ENCODE measurements at regions not wholly inside any gene's neighbourhood (a gene's known extent, or its start where the extent isn't known, plus 50 kb on each side); places are given as distances from the start of the nearest gene placed in this dataset.

DNA sequence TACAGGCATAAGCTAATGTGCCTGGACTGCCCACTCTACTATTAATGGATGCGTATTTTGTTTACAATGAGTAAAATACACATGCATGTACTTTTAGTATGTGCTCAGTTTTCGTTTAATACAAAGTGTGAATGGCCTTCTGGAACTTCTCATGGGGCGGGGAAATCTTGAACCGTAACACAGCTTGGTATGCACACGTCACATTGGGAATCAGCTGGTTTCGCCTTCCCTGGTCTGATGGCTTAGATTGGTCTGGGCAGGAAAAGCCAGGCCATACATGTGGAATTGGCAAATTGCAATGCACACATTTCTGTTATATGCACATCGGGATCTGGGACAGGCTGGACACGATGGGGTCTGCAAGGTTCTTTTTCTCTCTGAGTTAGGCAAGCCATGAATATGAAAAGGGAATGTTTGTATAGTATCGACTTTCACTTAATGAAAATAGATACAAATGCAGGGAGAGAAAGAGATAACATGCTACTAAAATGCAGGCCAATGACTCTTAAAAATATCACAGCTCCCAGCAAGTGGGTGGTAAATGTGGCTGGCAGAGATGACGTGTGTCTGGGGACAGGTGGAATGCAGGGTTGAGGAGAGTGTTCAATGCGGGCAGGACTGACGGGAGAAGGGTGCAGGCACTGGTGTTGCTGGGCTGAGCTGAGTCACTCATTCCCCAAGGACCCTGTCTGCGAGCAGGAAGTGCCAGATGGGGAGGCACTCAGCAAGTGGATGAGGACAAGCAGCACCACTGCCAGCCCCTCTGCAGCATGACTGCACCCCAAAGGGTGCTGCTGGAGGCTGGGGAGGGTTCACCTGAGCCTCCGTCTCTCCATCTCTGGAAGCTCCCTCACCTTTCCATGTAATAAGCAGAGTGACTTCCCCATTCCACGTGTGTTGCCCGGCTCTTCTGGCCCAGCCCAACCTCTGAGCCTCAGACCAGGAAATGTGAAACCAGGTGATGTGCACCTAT, 204.0 kb upstream of the GPR12 start:
- DNase-seq (ENCODE audit: insufficient read length, low spot score, missing footprints): peak; percentile 85
- Histone ChIP-seq H3K4me2 (ENCODE audit: insufficient read depth, low read length) (peak overlapping the region; percentile 1), H3K27ac (ENCODE audit: low read depth, low read length) (no peak overlapping the region)

DNA sequence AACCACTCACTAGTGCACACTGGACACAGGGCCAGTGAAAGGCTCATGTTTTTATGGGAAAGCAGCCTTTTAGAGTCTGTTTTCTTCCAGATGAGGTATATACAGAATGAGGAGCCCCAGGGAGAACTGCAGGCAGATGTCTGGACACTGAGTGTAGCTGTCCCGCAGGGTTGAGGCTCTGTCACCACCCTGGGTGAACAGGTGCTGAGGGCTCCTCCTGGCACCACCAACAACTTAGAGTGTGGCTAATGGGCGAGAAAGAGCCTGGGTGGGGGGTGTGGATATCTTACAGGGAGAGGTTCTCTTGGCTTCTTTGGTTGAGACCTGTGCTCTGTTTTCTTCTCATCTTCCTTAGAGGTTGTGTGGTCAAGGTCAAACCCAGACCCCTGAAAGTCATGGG, 202.1 kb upstream of the GPR12 start:
- no peak for DNase-seq (ENCODE audit: insufficient read length, low spot score, missing footprints)

More for the DNA sequence above, 204.0 kb upstream of the GPR12 start:
- Histone ChIP-seq H3K9me3 (ENCODE audit: low read depth, low read length) (no peaks in the 10 kb centered on the region), H3K4me3 (ENCODE audit: insufficient read depth, low read length) (no peak overlapping the region), H4K20me1 (ENCODE audit: insufficient read depth, low read length) (no peaks in the 10 kb centered on the region), H3K79me2 (ENCODE audit: insufficient read depth, low read length) (no peaks in the 10 kb centered on the region), H3K36me3 (ENCODE audit: insufficient read depth, low read length) (no peaks in the 10 kb centered on the region), H3K4me1 (ENCODE audit: insufficient read depth, low read length) (peaks cover 32% of the 10 kb centered on the region), H3K27me3 (ENCODE audit: insufficient read depth, low read length) (peaks cover 22% of the 10 kb centered on the region), H2AFZ (ENCODE audit: low read length) (no peak overlapping the region)
- TF ChIP-seq, protein P1, sequence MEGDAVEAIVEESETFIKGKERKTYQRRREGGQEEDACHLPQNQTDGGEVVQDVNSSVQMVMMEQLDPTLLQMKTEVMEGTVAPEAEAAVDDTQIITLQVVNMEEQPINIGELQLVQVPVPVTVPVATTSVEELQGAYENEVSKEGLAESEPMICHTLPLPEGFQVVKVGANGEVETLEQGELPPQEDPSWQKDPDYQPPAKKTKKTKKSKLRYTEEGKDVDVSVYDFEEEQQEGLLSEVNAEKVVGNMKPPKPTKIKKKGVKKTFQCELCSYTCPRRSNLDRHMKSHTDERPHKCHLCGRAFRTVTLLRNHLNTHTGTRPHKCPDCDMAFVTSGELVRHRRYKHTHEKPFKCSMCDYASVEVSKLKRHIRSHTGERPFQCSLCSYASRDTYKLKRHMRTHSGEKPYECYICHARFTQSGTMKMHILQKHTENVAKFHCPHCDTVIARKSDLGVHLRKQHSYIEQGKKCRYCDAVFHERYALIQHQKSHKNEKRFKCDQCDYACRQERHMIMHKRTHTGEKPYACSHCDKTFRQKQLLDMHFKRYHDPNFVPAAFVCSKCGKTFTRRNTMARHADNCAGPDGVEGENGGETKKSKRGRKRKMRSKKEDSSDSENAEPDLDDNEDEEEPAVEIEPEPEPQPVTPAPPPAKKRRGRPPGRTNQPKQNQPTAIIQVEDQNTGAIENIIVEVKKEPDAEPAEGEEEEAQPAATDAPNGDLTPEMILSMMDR (IDR thresholded peaks at IDR 0.05; ENCODE audit: extremely low read depth, low read depth, low read length): no peak

DNA sequence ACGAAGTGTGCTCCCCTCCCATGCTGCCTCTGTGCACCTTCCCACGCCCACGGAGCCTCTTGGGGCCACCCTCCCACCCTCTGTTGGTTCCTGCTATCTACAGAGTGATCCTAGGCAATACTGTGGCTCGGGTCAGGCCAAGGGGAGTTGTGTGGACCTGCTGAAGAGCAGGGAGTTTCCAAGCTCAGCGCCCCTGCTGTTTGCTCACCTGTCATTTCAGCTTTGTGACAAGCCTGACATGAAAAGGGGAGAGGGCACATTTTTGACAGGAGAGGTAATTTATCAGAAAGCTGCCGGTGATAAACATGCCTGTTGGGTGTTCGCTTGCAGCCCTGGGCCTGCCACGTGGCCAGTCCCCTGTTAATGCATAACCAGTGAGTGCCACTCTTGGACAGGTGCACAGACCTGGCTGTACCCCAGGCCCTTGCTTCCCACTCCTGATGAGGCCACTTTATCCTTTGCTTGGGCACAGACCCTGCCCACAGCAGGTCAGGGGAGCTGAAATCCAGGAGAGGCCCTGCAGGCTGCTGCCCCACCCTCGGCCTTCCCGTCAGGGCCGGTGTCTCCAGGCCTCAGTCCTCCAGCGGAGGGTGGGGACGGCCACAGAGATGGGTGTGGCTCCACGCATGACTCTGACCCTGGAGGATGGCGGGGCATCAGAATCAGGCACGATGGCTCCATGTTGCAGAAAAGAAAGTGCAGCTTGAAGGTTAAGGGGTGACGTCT, 201.5 kb upstream of the GPR12 start:
- Histone ChIP-seq H3K36me3 (ENCODE audit: insufficient read depth, low read length) (no peaks in the 10 kb centered on the region), H3K79me2 (ENCODE audit: insufficient read depth, low read length) (no peaks in the 10 kb centered on the region), H3K9me3 (ENCODE audit: low read depth, low read length) (no peaks in the 10 kb centered on the region), H2AFZ (ENCODE audit: low read length) (no peak overlapping the region), H3K27me3 (ENCODE audit: insufficient read depth, low read length) (peaks cover 37% of the 10 kb centered on the region), H3K4me2 (ENCODE audit: insufficient read depth, low read length) (no peak overlapping the region), H3K27ac (ENCODE audit: low read depth, low read length) (no peak overlapping the region), H4K20me1 (ENCODE audit: insufficient read depth, low read length) (no peaks in the 10 kb centered on the region), H3K4me1 (ENCODE audit: insufficient read depth, low read length) (peaks cover 18% of the 10 kb centered on the region), H3K4me3 (ENCODE audit: insufficient read depth, low read length) (no peak overlapping the region)
- DNase-seq (ENCODE audit: insufficient read length, low spot score, missing footprints): no peak
- TF ChIP-seq, protein P1 (IDR thresholded peaks at IDR 0.05; ENCODE audit: extremely low read depth, low read depth, low read length): no peak

More for the DNA sequence above, 202.1 kb upstream of the GPR12 start:
- Histone ChIP-seq H4K20me1 (ENCODE audit: insufficient read depth, low read length) (no peaks in the 10 kb centered on the region), H3K4me2 (ENCODE audit: insufficient read depth, low read length) (no peak overlapping the region), H2AFZ (ENCODE audit: low read length) (no peak overlapping the region), H3K36me3 (ENCODE audit: insufficient read depth, low read length) (no peaks in the 10 kb centered on the region), H3K27me3 (ENCODE audit: insufficient read depth, low read length) (peaks cover 31% of the 10 kb centered on the region), H3K27ac (ENCODE audit: low read depth, low read length) (no peak overlapping the region), H3K9me3 (ENCODE audit: low read depth, low read length) (no peaks in the 10 kb centered on the region), H3K4me3 (ENCODE audit: insufficient read depth, low read length) (no peak overlapping the region), H3K79me2 (ENCODE audit: insufficient read depth, low read length) (no peaks in the 10 kb centered on the region), H3K4me1 (ENCODE audit: insufficient read depth, low read length) (peaks cover 18% of the 10 kb centered on the region)
- TF ChIP-seq, protein P1 (IDR thresholded peaks at IDR 0.05; ENCODE audit: extremely low read depth, low read depth, low read length): no peak

DNA sequence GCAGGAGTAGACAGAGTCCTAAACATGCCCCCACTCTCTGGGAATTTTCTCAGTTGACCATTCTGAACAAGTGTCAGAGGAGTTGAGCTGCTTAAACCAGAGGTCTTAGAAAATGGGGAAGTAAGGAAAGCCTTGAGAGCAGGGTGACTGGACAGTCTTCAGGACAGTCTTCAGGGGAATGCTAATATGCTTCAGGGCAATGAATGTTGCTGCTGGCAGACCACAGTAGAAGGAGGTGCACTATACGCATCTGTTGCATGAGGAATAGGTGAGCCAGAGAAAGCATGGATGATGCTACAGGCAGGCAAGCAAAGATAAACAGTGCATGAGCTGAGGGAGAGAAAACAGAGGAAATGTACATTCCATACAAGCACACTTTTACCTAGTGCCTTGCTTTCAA, 196.6 kb upstream of the GPR12 start:
- no peak for DNase-seq (ENCODE audit: insufficient read length, low spot score, missing footprints)
- TF ChIP-seq, protein P1 (IDR thresholded peaks at IDR 0.05; ENCODE audit: extremely low read depth, low read depth, low read length): no peak
- no peak overlapping the region for H3K4me2 ChIP-seq (ENCODE audit: insufficient read depth, low read length)
- no peaks in the 10 kb centered on the region for H3K79me2 ChIP-seq (ENCODE audit: insufficient read depth, low read length)
- no peaks in the 10 kb centered on the region for H3K9me3 ChIP-seq (ENCODE audit: low read depth, low read length)
- H3K36me3 ChIP-seq (ENCODE audit: insufficient read depth, low read length): no peaks in the 10 kb centered on the region
- H3K27ac ChIP-seq (ENCODE audit: low read depth, low read length): no peak overlapping the region
- H3K4me3 ChIP-seq (ENCODE audit: insufficient read depth, low read length): no peak overlapping the region
- no peak overlapping the region for H2AFZ ChIP-seq (ENCODE audit: low read length)
- no peaks in the 10 kb centered on the region for H3K4me1 ChIP-seq (ENCODE audit: insufficient read depth, low read length)
- peaks cover 58% of the 10 kb centered on the region for H3K27me3 ChIP-seq (ENCODE audit: insufficient read depth, low read length)
- H4K20me1 ChIP-seq (ENCODE audit: insufficient read depth, low read length): no peaks in the 10 kb centered on the region

All from osteoblast (primary cell).